IMR-90 (cell line): ENCODE measurements at regions not wholly inside any gene's neighbourhood (a gene's known extent, or its start where the extent isn't known, plus 50 kb on each side); places are given as distances from the start of the nearest gene placed in this dataset.

Experiments used
- CEBPB ChIP-seq: IDR thresholded peaks from 2 replicates; pipeline ENCODE4 v1.6.1; 2012; ENCODE audit warnings: low read depth, low read length, improper control_type of control experiment
- FOS ChIP-seq: fragments of 150-350 bp; IDR thresholded peaks from 2 replicates; pipeline ENCODE4 v1.6.1; 2016; ENCODE audit warnings: low read depth, low read length
- POLR2A ChIP-seq: IDR thresholded peaks from 2 replicates; pipeline ENCODE4 v1.6.1; 2012; ENCODE audit warnings: mild to moderate bottlenecking, low read depth, low read length
- RCOR1 ChIP-seq: IDR thresholded peaks from 2 replicates; pipeline ENCODE4 v1.6.1; 2012; ENCODE audit warnings: mild to moderate bottlenecking, low read length, improper control_type of control experiment; ENCODE audit not compliant: insufficient replicate concordance
- RFX5 ChIP-seq: IDR thresholded peaks from 2 replicates; pipeline ENCODE4 v1.8.0; 2012; ENCODE audit warnings: low read depth, mild to moderate bottlenecking, low read length, moderate library complexity
- USF2 ChIP-seq: fragments of 150-350 bp; IDR thresholded peaks from 2 replicates; pipeline ENCODE4 v1.6.1; 2017; ENCODE audit warnings: mild to moderate bottlenecking, antibody characterized with exemption, low read length, low read depth
- TF ChIP-seq, protein P1 (sequence below): conservative IDR thresholded peaks from 2 replicates; pipeline ENCODE4 v1.5.1; 2012; ENCODE audit warnings: mild to moderate bottlenecking, low read depth, low read length, improper control_type of control experiment

DNA sequence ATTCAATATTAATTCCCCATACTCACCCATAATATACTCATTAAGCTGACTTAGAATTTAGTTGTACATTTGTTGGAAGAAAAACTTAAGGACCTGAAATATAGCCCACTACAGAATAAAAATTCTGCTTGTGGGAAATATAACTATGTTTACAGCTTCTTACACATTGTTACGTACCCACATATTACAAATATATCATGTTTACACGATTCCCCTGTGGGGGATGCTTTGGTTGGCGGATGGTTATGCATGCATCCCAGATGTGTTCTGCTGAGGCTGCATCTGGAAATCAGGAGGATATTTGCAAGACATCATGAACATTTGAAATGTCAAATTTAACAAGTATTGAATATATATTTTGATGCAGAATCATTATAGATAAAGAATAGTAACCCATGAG, 79.5 kb upstream of the KL start:
- TF ChIP-seq RFX5 (no peak), USF2 (no peak), CEBPB (no peak), FOS (no peak), POLR2A (no peak), RCOR1 (no peak)
- TF ChIP-seq, protein P1, sequence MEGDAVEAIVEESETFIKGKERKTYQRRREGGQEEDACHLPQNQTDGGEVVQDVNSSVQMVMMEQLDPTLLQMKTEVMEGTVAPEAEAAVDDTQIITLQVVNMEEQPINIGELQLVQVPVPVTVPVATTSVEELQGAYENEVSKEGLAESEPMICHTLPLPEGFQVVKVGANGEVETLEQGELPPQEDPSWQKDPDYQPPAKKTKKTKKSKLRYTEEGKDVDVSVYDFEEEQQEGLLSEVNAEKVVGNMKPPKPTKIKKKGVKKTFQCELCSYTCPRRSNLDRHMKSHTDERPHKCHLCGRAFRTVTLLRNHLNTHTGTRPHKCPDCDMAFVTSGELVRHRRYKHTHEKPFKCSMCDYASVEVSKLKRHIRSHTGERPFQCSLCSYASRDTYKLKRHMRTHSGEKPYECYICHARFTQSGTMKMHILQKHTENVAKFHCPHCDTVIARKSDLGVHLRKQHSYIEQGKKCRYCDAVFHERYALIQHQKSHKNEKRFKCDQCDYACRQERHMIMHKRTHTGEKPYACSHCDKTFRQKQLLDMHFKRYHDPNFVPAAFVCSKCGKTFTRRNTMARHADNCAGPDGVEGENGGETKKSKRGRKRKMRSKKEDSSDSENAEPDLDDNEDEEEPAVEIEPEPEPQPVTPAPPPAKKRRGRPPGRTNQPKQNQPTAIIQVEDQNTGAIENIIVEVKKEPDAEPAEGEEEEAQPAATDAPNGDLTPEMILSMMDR: no peak
